Osteocyte (in vitro differentiated cells): ENCODE measurements at regions not wholly inside any gene's neighbourhood (a gene's known extent, or its start where the extent isn't known, plus 50 kb on each side); places are given as distances from the start of the nearest gene placed in this dataset.

Experiments
- DNase-seq: peaks from one replicate; pipeline ENCODE4 v3.0.0; 2021; ENCODE audit warnings: mixed read lengths; ENCODE audit not compliant: unreplicated experiment; ENCODE audit errors: extremely low spot score
- H3K27ac Mint-ChIP-seq: one replicate; pipeline ENCODE4 v1.8.0; 2021; ENCODE audit warnings: mild to moderate bottlenecking, mixed read lengths; ENCODE audit not compliant: unreplicated experiment
- H3K27me3 Mint-ChIP-seq: one replicate; pipeline ENCODE4 v1.8.0; 2021; ENCODE audit warnings: mixed read lengths; ENCODE audit not compliant: unreplicated experiment
- H3K36me3 Mint-ChIP-seq: one replicate; pipeline ENCODE4 v1.8.0; 2021; ENCODE audit warnings: mixed read lengths; ENCODE audit not compliant: unreplicated experiment
- H3K4me1 Mint-ChIP-seq: one replicate; pipeline ENCODE4 v1.8.0; 2021; ENCODE audit warnings: mixed read lengths; ENCODE audit not compliant: unreplicated experiment
- H3K4me3 Mint-ChIP-seq: one replicate; pipeline ENCODE4 v1.8.0; 2021; ENCODE audit warnings: mild to moderate bottlenecking, moderate library complexity, mixed read lengths; ENCODE audit not compliant: unreplicated experiment
- H3K9me3 Mint-ChIP-seq: one replicate; pipeline ENCODE4 v1.8.0; 2021; ENCODE audit warnings: mixed read lengths; ENCODE audit not compliant: unreplicated experiment
- TF ChIP-seq, protein P1 (sequence below): fragments of 200-600 bp; sonication (generic); IDR thresholded peaks from 2 replicates; pipeline ENCODE4 v1.5.0; 2021; ENCODE audit warnings: antibody characterized with exemption, mild to moderate bottlenecking, moderate library complexity

DNA sequence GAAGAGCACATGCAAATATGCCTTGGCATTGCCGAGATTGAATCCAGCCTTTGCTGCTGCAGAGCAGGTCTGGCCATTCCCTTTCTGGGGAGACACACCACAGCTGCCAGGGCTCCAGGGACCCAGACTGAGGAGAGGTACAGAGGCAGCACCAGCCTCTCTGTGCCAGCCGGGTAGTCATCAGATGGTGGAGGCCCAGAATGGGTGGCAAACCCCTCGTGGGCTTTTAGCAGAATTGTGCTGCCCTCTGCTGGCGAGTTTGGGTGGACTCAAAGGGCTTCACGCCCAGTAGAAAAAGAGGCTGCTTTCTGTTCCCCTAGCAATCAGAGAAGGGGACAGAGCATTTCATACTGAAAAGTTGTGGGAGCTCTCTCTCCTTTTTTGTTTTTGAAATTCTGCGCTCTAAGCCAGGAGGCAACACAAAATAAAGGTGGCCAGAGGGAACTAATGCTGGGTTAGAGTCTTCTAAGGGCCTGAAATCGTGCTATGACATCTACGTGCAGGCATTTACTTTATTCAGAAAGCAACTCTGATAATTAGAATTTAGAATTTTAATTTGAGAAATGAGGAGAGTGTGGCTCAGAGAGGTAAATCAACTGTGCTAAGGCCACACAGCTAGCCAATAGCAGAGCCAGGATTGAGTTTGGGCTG, 158.8 kb upstream of the NAV2 start:
- no peak overlapping the region for H3K4me3 Mint-ChIP-seq
- no peak overlapping the region for H3K27ac Mint-ChIP-seq
- DNase-seq, result peak; percentile 91
- no peaks in the 10 kb centered on the region for H3K36me3 Mint-ChIP-seq
- peaks cover 28% of the 10 kb centered on the region for H3K27me3 Mint-ChIP-seq
- no peaks in the 10 kb centered on the region for H3K4me1 Mint-ChIP-seq
- TF ChIP-seq, protein P1, sequence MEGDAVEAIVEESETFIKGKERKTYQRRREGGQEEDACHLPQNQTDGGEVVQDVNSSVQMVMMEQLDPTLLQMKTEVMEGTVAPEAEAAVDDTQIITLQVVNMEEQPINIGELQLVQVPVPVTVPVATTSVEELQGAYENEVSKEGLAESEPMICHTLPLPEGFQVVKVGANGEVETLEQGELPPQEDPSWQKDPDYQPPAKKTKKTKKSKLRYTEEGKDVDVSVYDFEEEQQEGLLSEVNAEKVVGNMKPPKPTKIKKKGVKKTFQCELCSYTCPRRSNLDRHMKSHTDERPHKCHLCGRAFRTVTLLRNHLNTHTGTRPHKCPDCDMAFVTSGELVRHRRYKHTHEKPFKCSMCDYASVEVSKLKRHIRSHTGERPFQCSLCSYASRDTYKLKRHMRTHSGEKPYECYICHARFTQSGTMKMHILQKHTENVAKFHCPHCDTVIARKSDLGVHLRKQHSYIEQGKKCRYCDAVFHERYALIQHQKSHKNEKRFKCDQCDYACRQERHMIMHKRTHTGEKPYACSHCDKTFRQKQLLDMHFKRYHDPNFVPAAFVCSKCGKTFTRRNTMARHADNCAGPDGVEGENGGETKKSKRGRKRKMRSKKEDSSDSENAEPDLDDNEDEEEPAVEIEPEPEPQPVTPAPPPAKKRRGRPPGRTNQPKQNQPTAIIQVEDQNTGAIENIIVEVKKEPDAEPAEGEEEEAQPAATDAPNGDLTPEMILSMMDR, result peak; percentile 91
- H3K9me3 Mint-ChIP-seq, result no peaks in the 10 kb centered on the region

DNA sequence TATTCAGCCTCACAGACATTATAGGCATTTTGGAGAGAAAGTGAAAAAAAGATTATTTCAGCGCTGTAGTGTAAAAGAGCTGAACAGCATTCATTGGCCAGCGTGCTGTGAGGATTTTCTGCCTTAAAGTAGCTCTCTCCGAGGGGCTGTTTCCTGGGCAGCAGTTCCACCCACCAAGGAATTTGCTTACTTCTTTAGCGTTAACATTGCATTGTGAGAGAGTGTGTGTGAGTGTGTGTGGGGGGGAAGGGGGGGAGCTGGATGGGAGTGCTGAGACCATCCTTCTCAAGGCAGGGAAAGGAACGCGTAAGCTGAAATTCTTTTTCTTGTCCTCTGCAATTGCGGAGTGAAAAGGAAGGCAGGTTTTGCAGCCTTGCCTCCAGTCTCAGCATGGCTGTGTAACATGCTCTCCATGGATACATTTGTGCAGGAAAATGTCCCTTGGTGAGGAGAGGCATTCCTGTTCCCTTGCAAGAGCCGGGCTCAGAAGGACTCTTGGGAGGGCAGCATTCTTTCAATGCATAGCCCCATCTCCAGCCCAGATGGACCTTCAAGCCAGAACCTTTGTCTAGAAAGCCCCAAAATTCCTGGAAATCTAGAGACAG, 159.9 kb upstream of the NAV2 start:
- no peak for DNase-seq

DNA sequence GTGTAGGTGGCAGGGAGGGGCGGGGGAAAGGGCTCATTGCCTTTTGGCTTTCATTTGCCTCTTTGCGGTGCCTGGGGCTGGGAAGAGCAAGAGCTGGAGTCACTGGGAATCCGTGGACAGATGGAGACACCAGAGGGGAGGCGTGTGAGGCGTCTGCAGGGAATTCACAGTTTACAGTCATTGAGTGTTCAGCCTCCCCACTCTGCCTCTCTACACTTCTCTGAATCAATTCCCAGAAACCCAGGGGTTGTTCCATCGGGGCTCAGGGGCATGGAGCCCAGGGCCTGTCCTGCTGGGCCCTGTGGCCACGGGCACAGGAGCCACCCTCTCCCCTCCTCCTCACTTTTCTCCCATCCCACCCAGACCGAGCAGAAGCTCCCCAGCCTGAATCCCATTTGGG, 160.5 kb upstream of the NAV2 start:
- peaks cover 31% of the 10 kb centered on the region for H3K27me3 Mint-ChIP-seq
- H3K4me3 Mint-ChIP-seq, result no peak overlapping the region
- H3K4me1 Mint-ChIP-seq, result no peaks in the 10 kb centered on the region
- DNase-seq, result no peak
- TF ChIP-seq, protein P1, result no peak
- H3K27ac Mint-ChIP-seq, result no peak overlapping the region
- H3K9me3 Mint-ChIP-seq, result no peaks in the 10 kb centered on the region
- H3K36me3 Mint-ChIP-seq, result no peaks in the 10 kb centered on the region

More for the DNA sequence above, 159.9 kb upstream of the NAV2 start:
- Mint-ChIP-seq H3K36me3 (no peaks in the 10 kb centered on the region), H3K27me3 (peaks cover 33% of the 10 kb centered on the region), H3K27ac (no peak overlapping the region), H3K9me3 (no peaks in the 10 kb centered on the region), H3K4me1 (no peaks in the 10 kb centered on the region), H3K4me3 (no peak overlapping the region)
- TF ChIP-seq, protein P1, result no peak

DNA sequence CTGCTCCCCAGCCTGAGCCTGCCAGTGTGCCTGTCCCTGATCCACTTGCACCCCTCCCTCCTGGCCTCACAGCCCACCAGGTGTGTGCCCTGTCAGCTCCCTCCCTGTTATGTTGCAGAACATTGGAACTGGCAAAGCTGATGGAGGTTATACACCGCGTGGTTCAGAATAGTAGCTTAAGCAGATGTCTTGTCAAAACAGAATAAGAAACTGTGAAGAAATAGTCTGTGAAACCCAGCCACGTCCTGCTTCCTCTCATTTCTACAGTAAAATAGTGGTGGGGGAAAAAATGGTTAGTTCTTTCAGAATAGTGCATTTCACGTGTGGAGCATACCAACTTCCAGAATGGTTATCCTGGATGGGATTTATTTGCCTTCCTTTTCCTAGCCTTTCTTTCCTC, 161.2 kb upstream of the NAV2 start:
- no peak for DNase-seq
- Mint-ChIP-seq H3K9me3 (no peaks in the 10 kb centered on the region), H3K4me1 (no peaks in the 10 kb centered on the region), H3K36me3 (no peaks in the 10 kb centered on the region), H3K27me3 (peaks cover 35% of the 10 kb centered on the region), H3K4me3 (no peak overlapping the region), H3K27ac (no peak overlapping the region)
- TF ChIP-seq, protein P1, result no peak

DNA sequence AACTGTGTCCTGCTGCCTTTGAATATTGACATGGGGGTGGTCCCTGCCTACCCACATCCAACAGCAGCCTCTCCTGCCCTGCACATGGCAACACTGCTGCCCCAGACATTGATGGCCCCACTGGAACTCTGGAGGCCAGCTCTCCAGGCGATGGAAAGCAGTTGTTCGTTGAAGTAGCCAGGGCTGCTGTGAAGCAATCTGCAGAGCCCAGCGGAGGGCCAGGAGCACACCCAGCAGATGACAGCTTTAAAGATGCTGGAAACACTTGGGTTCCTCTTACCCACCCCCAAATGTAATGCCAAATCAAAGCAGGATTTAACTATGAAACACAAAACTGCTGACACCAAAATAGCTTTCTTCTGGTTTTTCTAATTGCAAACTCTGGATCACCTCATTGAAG, 165.6 kb upstream of the NAV2 start:
- no peak overlapping the region for H3K4me3 Mint-ChIP-seq
- TF ChIP-seq, protein P1, result no peak
- no peaks in the 10 kb centered on the region for H3K36me3 Mint-ChIP-seq
- no peak overlapping the region for H3K27ac Mint-ChIP-seq
- DNase-seq, result no peak
- H3K27me3 Mint-ChIP-seq, result peaks cover 67% of the 10 kb centered on the region
- no peaks in the 10 kb centered on the region for H3K9me3 Mint-ChIP-seq
- no peaks in the 10 kb centered on the region for H3K4me1 Mint-ChIP-seq
